ENCODE measurements at regions not wholly inside any gene's neighbourhood (a gene's known extent, or its start where the extent isn't known, plus 50 kb on each side); places are given as distances from the start of the nearest gene placed in this dataset.

GRCh38 chr2:226583715-226584114 lies 215.9 kb downstream of the IRS1 start (continued):
- TF ChIP-seq NFE2L1 (CRISPR knock-in tag; IDR thresholded peaks at IDR 0.05; ENCODE audit: borderline replicate concordance) (no peak), ZNF792 (CRISPR knock-in tag; IDR thresholded peaks at IDR 0.05) (peak; percentile 86), SIX1 (CRISPR knock-in tag; IDR thresholded peaks at IDR 0.05; ENCODE audit: borderline replicate concordance) (peak; percentile 55; the same call in 1 of the 2 replicates), ESRRA (CRISPR knock-in tag; IDR thresholded peaks at IDR 0.05; ENCODE audit: low read depth) (0 out of 2 replicates have a peak, but pooled peaks have one; percentile 48), ZFP36L2 (CRISPR knock-in tag; IDR thresholded peaks at IDR 0.05) (no peak), SIN3B (IDR thresholded peaks at IDR 0.05; ENCODE audit: low read length) (no peak), PATZ1 (CRISPR knock-in tag; IDR thresholded peaks at IDR 0.05) (peak; percentile 37; the same call in 1 of the 2 replicates), FOXK1 (CRISPR knock-in tag; IDR thresholded peaks at IDR 0.05; ENCODE audit: borderline replicate concordance, low read depth) (peak; percentile 77; the same call in 1 of the 2 replicates), SSRP1 (CRISPR knock-in tag; IDR thresholded peaks at IDR 0.05) (no peak), ZNF282 (IDR thresholded peaks at IDR 0.05; ENCODE audit: partially characterized antibody) (no peak), ZNF263 (CRISPR knock-in tag; IDR thresholded peaks at IDR 0.05) (no peak), SALL1 (CRISPR knock-in tag; IDR thresholded peaks at IDR 0.05) (peak; percentile 68; the same call in 1 of the 2 replicates), MXI1 (IDR thresholded peaks at IDR 0.05; ENCODE audit: borderline replicate concordance, low read depth, low read length) (peak; percentile 31; the same call in 1 of the 3 replicates), ZNF335 (CRISPR knock-in tag; IDR thresholded peaks at IDR 0.05) (no peak), ZSCAN30 (CRISPR knock-in tag; IDR thresholded peaks at IDR 0.05) (no peak), ZNF280B (CRISPR knock-in tag; IDR thresholded peaks at IDR 0.05; ENCODE audit: borderline replicate concordance) (no peak), KLF13 (CRISPR knock-in tag; IDR thresholded peaks at IDR 0.05) (no peak), ZMYM3 (CRISPR knock-in tag; IDR thresholded peaks at IDR 0.05) (peak; percentile 52; the same call in 1 of the 2 replicates), REXO4 (CRISPR knock-in tag; IDR thresholded peaks at IDR 0.05; ENCODE audit: borderline replicate concordance) (no peak), NCOA2 (CRISPR knock-in tag; IDR thresholded peaks at IDR 0.05) (peak; percentile 88), RBM22 (optimal IDR thresholded peaks at IDR 0.05; ENCODE audit: low read length) (no peak), ZBTB33 (CRISPR knock-in tag; IDR thresholded peaks at IDR 0.05) (no peak), RELA (CRISPR knock-in tag; IDR thresholded peaks at IDR 0.05) (no peak), SOX5 (CRISPR knock-in tag; IDR thresholded peaks at IDR 0.05; ENCODE audit: borderline replicate concordance) (peak; percentile 88), HIC2 (CRISPR knock-in tag; IDR thresholded peaks at IDR 0.05; ENCODE audit: low read depth) (peak; percentile 45; the same call in 1 of the 2 replicates), ZKSCAN8 (CRISPR knock-in tag; IDR thresholded peaks at IDR 0.05; ENCODE audit: borderline replicate concordance) (peak; percentile 65; the same call in 1 of the 2 replicates), GATAD1 (CRISPR knock-in tag; IDR thresholded peaks at IDR 0.05) (peak; percentile 66)
